ENCODE measurements at regions not wholly inside any gene's neighbourhood (a gene's known extent, or its start where the extent isn't known, plus 50 kb on each side); places are given as distances from the start of the nearest gene placed in this dataset.

- no peak for TF ChIP-seq CTCF (conservative IDR thresholded peaks at IDR 0.05; ENCODE audit: low read length)
- no peak for TF ChIP-seq EZH2phosphoT487 (IDR thresholded peaks at IDR 0.05; ENCODE audit: borderline replicate concordance, low read depth, low read length)
Measured at GRCh38 chr9:19624519-19624918, 164.3 kb downstream of the SLC24A2 start.

Data from OCI-LY7 (cell line).